ENCODE measurements at regions not wholly inside any gene's neighbourhood (a gene's known extent, or its start where the extent isn't known, plus 50 kb on each side); places are given as distances from the start of the nearest gene placed in this dataset.
"Not testable (repeated sequence)": the region's sequence is repeated elsewhere in the genome, so short reads cannot be mapped to it uniquely, and the experiment has no call there.

GRCh38 chr3:195966563-195967386 lies 58.4 kb upstream of the TNK2 start:
- WGBS: 86% methylated on average over 13 of the region's 15 CpGs
- H3K36me3 ChIP-seq (ENCODE audit: insufficient read depth); H3K4me1 ChIP-seq (ENCODE audit: insufficient read depth); H3K27ac ChIP-seq (ENCODE audit: low read depth); DNase-seq (ENCODE audit: extremely low spot score); H3K4me3 ChIP-seq (ENCODE audit: low read depth, low read length): not testable (repeated sequence)

- not testable (repeated sequence) for H3K27ac ChIP-seq (ENCODE audit: low read depth); DNase-seq (ENCODE audit: extremely low spot score); H3K36me3 ChIP-seq (ENCODE audit: insufficient read depth); H3K4me3 ChIP-seq (ENCODE audit: low read depth, low read length); H3K4me1 ChIP-seq (ENCODE audit: insufficient read depth)
- 92% methylated on average over 12 of the region's 12 CpGs for WGBS
These were observed 56.9 kb upstream of the TNK2 start for GRCh38 chr3:195965217-195965616.

- H3K4me1 ChIP-seq (ENCODE audit: insufficient read depth); DNase-seq (ENCODE audit: extremely low spot score); H3K27ac ChIP-seq (ENCODE audit: low read depth); H3K4me3 ChIP-seq (ENCODE audit: low read depth, low read length); H3K36me3 ChIP-seq (ENCODE audit: insufficient read depth): not testable (repeated sequence)
- WGBS: 92% methylated on average over 15 of the region's 15 CpGs
These were observed 56.2 kb upstream of the TNK2 start for GRCh38 chr3:195964318-195965107.

- H3K27ac ChIP-seq (ENCODE audit: low read depth); H3K4me1 ChIP-seq (ENCODE audit: insufficient read depth); DNase-seq (ENCODE audit: extremely low spot score); H3K4me3 ChIP-seq (ENCODE audit: low read depth, low read length); H3K36me3 ChIP-seq (ENCODE audit: insufficient read depth): not testable (repeated sequence)
- WGBS: 96% methylated on average over 11 of the region's 11 CpGs
These were observed 53.9 kb upstream of the TNK2 start for GRCh38 chr3:195962222-195962621.

GRCh38 chr3:195960971-195961775 lies 52.8 kb upstream of the TNK2 start:
- not testable (repeated sequence) for H3K4me3 ChIP-seq (ENCODE audit: low read depth, low read length); DNase-seq (ENCODE audit: extremely low spot score); H3K27ac ChIP-seq (ENCODE audit: low read depth); H3K36me3 ChIP-seq (ENCODE audit: insufficient read depth); H3K4me1 ChIP-seq (ENCODE audit: insufficient read depth)
- WGBS: 94% methylated on average over 26 of the region's 26 CpGs

GRCh38 chr3:195960164-195960563 lies 51.8 kb upstream of the TNK2 start:
- H3K27ac ChIP-seq (ENCODE audit: low read depth); DNase-seq (ENCODE audit: extremely low spot score); H3K36me3 ChIP-seq (ENCODE audit: insufficient read depth); H3K4me3 ChIP-seq (ENCODE audit: low read depth, low read length); H3K4me1 ChIP-seq (ENCODE audit: insufficient read depth): not testable (repeated sequence)
- WGBS: 93% methylated on average over 2 of the region's 2 CpGs

- 65% methylated on average over 7 of the region's 15 CpGs for WGBS
- H3K36me3 ChIP-seq (ENCODE audit: insufficient read depth); H3K4me1 ChIP-seq (ENCODE audit: insufficient read depth); H3K4me3 ChIP-seq (ENCODE audit: low read depth, low read length); DNase-seq (ENCODE audit: extremely low spot score); H3K27ac ChIP-seq (ENCODE audit: low read depth): not testable (repeated sequence)
These were observed 51.2 kb upstream of the TNK2 start for GRCh38 chr3:195959367-195960157.

GRCh38 chr3:195958736-195959135 lies 50.4 kb upstream of the TNK2 start:
- WGBS: 80% methylated on average over 11 of the region's 11 CpGs
- H3K4me3 ChIP-seq (ENCODE audit: low read depth, low read length); H3K36me3 ChIP-seq (ENCODE audit: insufficient read depth); DNase-seq (ENCODE audit: extremely low spot score); H3K4me1 ChIP-seq (ENCODE audit: insufficient read depth); H3K27ac ChIP-seq (ENCODE audit: low read depth): not testable (repeated sequence)
